Activated CD8-positive, alpha-beta memory T cell treated with anti-CD3 and anti-CD28 coated beads for 1 hour (primary cell): ENCODE measurements at regions not wholly inside any gene's neighbourhood (a gene's known extent, or its start where the extent isn't known, plus 50 kb on each side); places are given as distances from the start of the nearest gene placed in this dataset.

ENCODE experiments used
- DNase-seq, 2 donors: peaks; one replicate each; pipeline ENCODE4 v3.0.0-alpha.2; 2020; ENCODE audit warnings: low read depth in 1 of 2; ENCODE audit errors: extremely low read depth in 1 of 2

- no peak for DNase-seq
Measured at GRCh38 chr4:19372390-19372789, 879.3 kb upstream of the SLIT2 start.

GRCh38 chr4:19368800-19369199, 882.9 kb upstream of the SLIT2 start:
- no peak for DNase-seq

GRCh38 chr4:19366916-19367315, 884.8 kb upstream of the SLIT2 start:
- DNase-seq = no peak

GRCh38 chr4:19358015-19358414, 893.7 kb upstream of the SLIT2 start:
- DNase-seq = no peak

GRCh38 chr4:19349416-19349815, 902.3 kb upstream of the SLIT2 start:
- DNase-seq = no peak

GRCh38 chr4:19348746-19349145, 903.0 kb upstream of the SLIT2 start:
- no peak for DNase-seq

GRCh38 chr4:19346636-19347035, 905.1 kb upstream of the SLIT2 start:
- DNase-seq = no peak

GRCh38 chr4:19329631-19330030, 922.1 kb upstream of the SLIT2 start:
- no peak for DNase-seq

- no peak for DNase-seq
Measured at GRCh38 chr4:19329077-19329476, 922.6 kb upstream of the SLIT2 start.

GRCh38 chr4:19327364-19327763, 924.3 kb upstream of the SLIT2 start:
- no peak for DNase-seq

- DNase-seq = no peak
Measured at GRCh38 chr4:19324184-19324583, 927.5 kb upstream of the SLIT2 start.

GRCh38 chr4:19319607-19320006, 932.1 kb upstream of the SLIT2 start:
- DNase-seq = no peak

GRCh38 chr4:19317377-19317776, 934.3 kb upstream of the SLIT2 start:
- no peak for DNase-seq

- DNase-seq = no peak
Measured at GRCh38 chr4:19314116-19314515, 937.6 kb upstream of the SLIT2 start.

- no peak for DNase-seq
Measured at GRCh38 chr4:19309378-19309777, 942.3 kb upstream of the SLIT2 start.

- DNase-seq = no peak
Measured at GRCh38 chr4:19304028-19304427, 947.7 kb upstream of the SLIT2 start.

GRCh38 chr4:19301527-19301926, 950.2 kb upstream of the SLIT2 start:
- no peak for DNase-seq

GRCh38 chr4:19300213-19300612, 951.5 kb upstream of the SLIT2 start:
- no peak for DNase-seq

- DNase-seq = no peak
Measured at GRCh38 chr4:19298998-19299397, 952.7 kb upstream of the SLIT2 start.

GRCh38 chr4:19293781-19294180, 957.9 kb upstream of the SLIT2 start:
- DNase-seq = no peak

- DNase-seq = no peak
Measured at GRCh38 chr4:19293080-19293479, 958.6 kb upstream of the SLIT2 start.

GRCh38 chr4:19286924-19287323, 964.8 kb upstream of the SLIT2 start:
- no peak for DNase-seq

GRCh38 chr4:19285146-19285545, 966.6 kb upstream of the SLIT2 start:
- no peak for DNase-seq

GRCh38 chr4:19278665-19279064, 973.0 kb upstream of the SLIT2 start:
- DNase-seq = no peak
